Panc1 (cell line): ENCODE measurements at regions not wholly inside any gene's neighbourhood (a gene's known extent, or its start where the extent isn't known, plus 50 kb on each side); places are given as distances from the start of the nearest gene placed in this dataset.

Experiments
- ATAC-seq: fragments of 200-7000 bp; cut with Tn5 transposase; 2 replicates; pipeline ENCODE4 v1.9.1; 2020; ENCODE audit warnings: mild to moderate bottlenecking, moderate library complexity
- BruUV-seq: library from RNA; stranded (reverse); fragments of 400-500 nt; replicated peaks from 2 replicates; lab custom pipeline; 2021; lab: Mats Ljungman, UMichigan
- CTCF ChIA-PET: fragments of 300-600 bp; sonication (Branson Sonifier 250); formaldehyde crosslinking; loops from one replicate; lab custom pipeline; 2022; ENCODE audit warnings: antibody characterized with exemption; lab: Charles Lee
- POLR2A ChIA-PET: fragments of 300-600 bp; sonication (Branson Sonifier 250); formaldehyde crosslinking; loops from one replicate; lab custom pipeline; 2022; ENCODE audit warnings: antibody characterized with exemption; lab: Charles Lee
- DNase-seq: peaks from one replicate; pipeline ENCODE4 v3.0.0-alpha.2; 2010; ENCODE audit warnings: low read depth, low spot score
- H3K27ac ChIP-seq: 2 replicates; pipeline ENCODE4 v1.5.1; 2011; ENCODE audit warnings: mild to moderate bottlenecking, low read length, inconsistent platforms
- H3K27me3 ChIP-seq: fragments of 200-500 bp; sonication (Bioruptor generic); 2 replicates; pipeline ENCODE4 v1.6.0; 2014; ENCODE audit warnings: low read length, inconsistent platforms; ENCODE audit not compliant: control insufficient read depth, insufficient read depth
- H3K36me3 ChIP-seq: fragments of 200-500 bp; sonication (Bioruptor generic); 2 replicates; pipeline ENCODE4 v1.5.1; 2014; ENCODE audit warnings: inconsistent platforms, mild to moderate bottlenecking, low read length, moderate library complexity; ENCODE audit not compliant: control insufficient read depth, insufficient read depth
- H3K4me1 ChIP-seq: 2 replicates; pipeline ENCODE4 v1.5.1; 2011; ENCODE audit warnings: inconsistent platforms, mild to moderate bottlenecking, low read length, moderate library complexity; ENCODE audit not compliant: control insufficient read depth, insufficient read depth
- H3K4me3 ChIP-seq, 2 experiments: 2 replicates each; pipeline ENCODE4 v1.5.1; 2011 to 2012; ENCODE audit warnings: low read depth in 2 of 2, low read length in 2 of 2, mild to moderate bottlenecking in 2 of 2, inconsistent platforms in 1 of 2, moderate library complexity in 1 of 2
- H3K9me3 ChIP-seq: fragments of 200-500 bp; sonication (Bioruptor generic); 2 replicates; pipeline ENCODE4 v1.5.1; 2014; ENCODE audit warnings: low read depth, mild to moderate bottlenecking, inconsistent platforms, low read length, moderate library complexity; ENCODE audit not compliant: control insufficient read depth, insufficient read depth
- POLR2AphosphoS5 ChIP-seq: IDR thresholded peaks from 2 replicates; pipeline ENCODE4 v1.6.1; 2012; ENCODE audit warnings: mild to moderate bottlenecking, low read depth, low read length, moderate library complexity
- SIN3A ChIP-seq: IDR thresholded peaks from 2 replicates; pipeline ENCODE4 v1.6.1; 2012; ENCODE audit warnings: low read depth, mild to moderate bottlenecking, low read length, moderate library complexity, borderline replicate concordance; ENCODE audit not compliant: insufficient read depth
- TCF7L2 ChIP-seq: IDR thresholded peaks from 2 replicates; pipeline ENCODE4 v1.6.1; 2011; ENCODE audit warnings: mild to moderate bottlenecking, low read depth, low read length, inconsistent platforms
- in situ Hi-C: cut with HindIII; loops from 2 replicates; pipeline ENCODE4 v1.10.0; 2016; ENCODE audit warnings: low sequenced_read_pairs, low pct_unique_long_range_greater_than_20kb
- intact Hi-C: fragments of 100-400 bp; cut with micrococcal nuclease; formaldehyde crosslinking; loops from one replicate; pipeline ENCODE4 v1.10.0; 2022; ENCODE audit not compliant: unreplicated experiment
- TF ChIP-seq, protein P1 (sequence below): fragments of 450-650 bp; IDR thresholded peaks from 2 replicates; pipeline ENCODE4 v1.5.1; 2017; ENCODE audit warnings: mild to moderate bottlenecking
- TF ChIP-seq, protein P2 (sequence below), 2 experiments: IDR thresholded peaks; 2 replicates each; pipeline ENCODE4 v1.6.1; 2011 to 2012; ENCODE audit warnings: low read depth in 2 of 2, control low read depth in 1 of 2, low read length in 1 of 2, mild to moderate bottlenecking in 1 of 2, moderate library complexity in 1 of 2; ENCODE audit not compliant: insufficient read depth in 1 of 2

DNA sequence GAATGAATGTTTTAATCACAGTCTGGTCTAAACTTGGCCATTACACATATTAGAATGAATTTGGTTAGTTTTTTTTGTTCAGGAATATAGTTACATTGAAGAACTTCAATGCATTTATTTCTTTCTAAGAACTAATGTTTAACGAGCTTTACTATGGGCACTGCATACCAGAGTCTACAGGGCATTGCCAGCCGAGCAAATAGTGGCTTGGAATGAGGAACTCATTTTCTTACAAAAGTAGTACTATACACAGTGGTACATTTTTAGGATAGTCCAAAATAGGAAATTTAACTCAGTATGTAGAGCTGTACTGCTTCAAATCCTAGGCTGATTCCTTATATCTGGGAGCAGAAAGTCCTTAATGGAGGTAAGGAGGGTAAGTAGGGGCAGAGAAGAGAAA lies 155.4 kb downstream of the CARTPT start:
- Histone ChIP-seq H3K27ac (no peak overlapping the region), H3K27me3 (peaks cover 4% of the 10 kb centered on the region; the same call in 1 of the 2 replicates), H3K9me3 (no peaks in the 10 kb centered on the region), H3K4me1 (no peaks in the 10 kb centered on the region), H3K36me3 (no peaks in the 10 kb centered on the region), H3K4me3 (no peak overlapping the region)
- TF ChIP-seq, protein P1, sequence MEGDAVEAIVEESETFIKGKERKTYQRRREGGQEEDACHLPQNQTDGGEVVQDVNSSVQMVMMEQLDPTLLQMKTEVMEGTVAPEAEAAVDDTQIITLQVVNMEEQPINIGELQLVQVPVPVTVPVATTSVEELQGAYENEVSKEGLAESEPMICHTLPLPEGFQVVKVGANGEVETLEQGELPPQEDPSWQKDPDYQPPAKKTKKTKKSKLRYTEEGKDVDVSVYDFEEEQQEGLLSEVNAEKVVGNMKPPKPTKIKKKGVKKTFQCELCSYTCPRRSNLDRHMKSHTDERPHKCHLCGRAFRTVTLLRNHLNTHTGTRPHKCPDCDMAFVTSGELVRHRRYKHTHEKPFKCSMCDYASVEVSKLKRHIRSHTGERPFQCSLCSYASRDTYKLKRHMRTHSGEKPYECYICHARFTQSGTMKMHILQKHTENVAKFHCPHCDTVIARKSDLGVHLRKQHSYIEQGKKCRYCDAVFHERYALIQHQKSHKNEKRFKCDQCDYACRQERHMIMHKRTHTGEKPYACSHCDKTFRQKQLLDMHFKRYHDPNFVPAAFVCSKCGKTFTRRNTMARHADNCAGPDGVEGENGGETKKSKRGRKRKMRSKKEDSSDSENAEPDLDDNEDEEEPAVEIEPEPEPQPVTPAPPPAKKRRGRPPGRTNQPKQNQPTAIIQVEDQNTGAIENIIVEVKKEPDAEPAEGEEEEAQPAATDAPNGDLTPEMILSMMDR = no peak
- TF ChIP-seq TCF7L2 = no peak
- TF ChIP-seq SIN3A = no peak
- TF ChIP-seq, protein P2, sequence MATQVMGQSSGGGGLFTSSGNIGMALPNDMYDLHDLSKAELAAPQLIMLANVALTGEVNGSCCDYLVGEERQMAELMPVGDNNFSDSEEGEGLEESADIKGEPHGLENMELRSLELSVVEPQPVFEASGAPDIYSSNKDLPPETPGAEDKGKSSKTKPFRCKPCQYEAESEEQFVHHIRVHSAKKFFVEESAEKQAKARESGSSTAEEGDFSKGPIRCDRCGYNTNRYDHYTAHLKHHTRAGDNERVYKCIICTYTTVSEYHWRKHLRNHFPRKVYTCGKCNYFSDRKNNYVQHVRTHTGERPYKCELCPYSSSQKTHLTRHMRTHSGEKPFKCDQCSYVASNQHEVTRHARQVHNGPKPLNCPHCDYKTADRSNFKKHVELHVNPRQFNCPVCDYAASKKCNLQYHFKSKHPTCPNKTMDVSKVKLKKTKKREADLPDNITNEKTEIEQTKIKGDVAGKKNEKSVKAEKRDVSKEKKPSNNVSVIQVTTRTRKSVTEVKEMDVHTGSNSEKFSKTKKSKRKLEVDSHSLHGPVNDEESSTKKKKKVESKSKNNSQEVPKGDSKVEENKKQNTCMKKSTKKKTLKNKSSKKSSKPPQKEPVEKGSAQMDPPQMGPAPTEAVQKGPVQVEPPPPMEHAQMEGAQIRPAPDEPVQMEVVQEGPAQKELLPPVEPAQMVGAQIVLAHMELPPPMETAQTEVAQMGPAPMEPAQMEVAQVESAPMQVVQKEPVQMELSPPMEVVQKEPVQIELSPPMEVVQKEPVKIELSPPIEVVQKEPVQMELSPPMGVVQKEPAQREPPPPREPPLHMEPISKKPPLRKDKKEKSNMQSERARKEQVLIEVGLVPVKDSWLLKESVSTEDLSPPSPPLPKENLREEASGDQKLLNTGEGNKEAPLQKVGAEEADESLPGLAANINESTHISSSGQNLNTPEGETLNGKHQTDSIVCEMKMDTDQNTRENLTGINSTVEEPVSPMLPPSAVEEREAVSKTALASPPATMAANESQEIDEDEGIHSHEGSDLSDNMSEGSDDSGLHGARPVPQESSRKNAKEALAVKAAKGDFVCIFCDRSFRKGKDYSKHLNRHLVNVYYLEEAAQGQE (IDR thresholded peaks at IDR 0.05; ENCODE audit: insufficient read depth in 1 of 2, low read depth in 2 of 2, low read length in 1 of 2) = no peak
- TF ChIP-seq POLR2AphosphoS5 = no peak
- DNase-seq = no peak
- in situ Hi-C loops = no loop called here
- no TSS peak for BruUV-seq
- intact Hi-C loops = no loop called here
- no peak for ATAC-seq
- CTCF ChIA-PET = no interaction called here
- POLR2A ChIA-PET = no interaction called here

DNA sequence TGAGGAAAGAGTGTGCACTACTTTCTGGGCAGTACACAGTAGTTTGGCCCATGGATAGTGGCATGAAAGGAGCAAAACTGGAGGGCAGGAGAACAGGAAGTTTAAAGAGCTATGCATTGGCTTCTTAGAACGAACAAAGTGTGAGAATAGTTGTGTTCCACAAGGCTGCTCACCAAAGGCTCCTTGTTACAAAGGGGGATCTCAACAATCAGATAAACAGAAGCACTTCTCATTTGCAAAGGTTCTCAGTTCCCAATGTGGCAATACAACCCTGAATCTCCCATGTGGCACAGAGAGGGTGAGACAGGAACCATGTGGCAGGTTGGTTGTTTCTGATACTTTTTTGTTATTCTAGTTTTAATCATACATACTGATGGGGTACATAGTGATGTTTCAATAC lies 158.4 kb downstream of the CARTPT start:
- intact Hi-C loops = no loop called here
- no peak for TF ChIP-seq TCF7L2
- DNase-seq (no peak), ATAC-seq (no peak)
- Histone ChIP-seq H3K4me3 (no peak overlapping the region), H3K27me3 (peaks cover 3% of the 10 kb centered on the region; the same call in 1 of the 2 replicates), H3K27ac (no peak overlapping the region), H3K9me3 (no peaks in the 10 kb centered on the region), H3K4me1 (no peaks in the 10 kb centered on the region), H3K36me3 (no peaks in the 10 kb centered on the region)
- in situ Hi-C loops = no loop called here
- ChIA-PET POLR2A (no interaction called here), CTCF (no interaction called here)
- no TSS peak for BruUV-seq

DNA sequence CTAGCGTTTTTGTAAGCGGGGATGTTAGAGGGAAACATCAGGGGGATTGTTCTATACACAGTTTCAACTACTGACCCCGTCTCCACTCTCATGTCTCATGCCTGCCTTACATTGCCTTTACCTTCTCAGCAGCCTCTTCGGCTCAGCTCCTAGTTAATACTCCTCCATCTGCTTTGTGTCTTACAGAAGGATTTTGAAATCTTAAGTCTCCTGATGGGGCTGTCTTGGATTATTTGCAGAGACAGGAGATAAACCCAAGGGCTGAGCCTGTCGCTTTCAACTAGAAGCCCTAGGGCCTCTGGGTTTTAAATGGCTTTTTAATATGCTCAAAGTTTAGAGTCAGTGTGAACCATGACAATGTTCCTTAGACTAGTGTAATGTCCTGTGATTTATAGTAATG lies 161.5 kb downstream of the CARTPT start:
- intact Hi-C loops (no loop called here), in situ Hi-C loops (no loop called here)
- no peak for ATAC-seq
- CTCF ChIA-PET = no interaction called here
- Histone ChIP-seq H3K4me3 (no peak overlapping the region), H3K27me3 (peaks cover 5% of the 10 kb centered on the region; the same call in 1 of the 2 replicates), H3K36me3 (no peaks in the 10 kb centered on the region), H3K27ac (no peak overlapping the region), H3K4me1 (no peaks in the 10 kb centered on the region), H3K9me3 (no peaks in the 10 kb centered on the region)
- no peak for DNase-seq
- TF ChIP-seq TCF7L2 = no peak
- no peak for TF ChIP-seq SIN3A
- TF ChIP-seq, protein P2 (IDR thresholded peaks at IDR 0.05; ENCODE audit: insufficient read depth in 1 of 2, low read depth in 2 of 2, low read length in 1 of 2) = no peak
- TF ChIP-seq, protein P1 = no peak
- TF ChIP-seq POLR2AphosphoS5 = no peak
- POLR2A ChIA-PET = no interaction called here
- BruUV-seq = no TSS peak
